ENCODE measurements at regions not wholly inside any gene's neighbourhood (a gene's known extent, or its start where the extent isn't known, plus 50 kb on each side); places are given as distances from the start of the nearest gene placed in this dataset.
"Not testable (repeated sequence)": the region's sequence is repeated elsewhere in the genome, so short reads cannot be mapped to it uniquely, and the experiment has no call there.

DNA sequence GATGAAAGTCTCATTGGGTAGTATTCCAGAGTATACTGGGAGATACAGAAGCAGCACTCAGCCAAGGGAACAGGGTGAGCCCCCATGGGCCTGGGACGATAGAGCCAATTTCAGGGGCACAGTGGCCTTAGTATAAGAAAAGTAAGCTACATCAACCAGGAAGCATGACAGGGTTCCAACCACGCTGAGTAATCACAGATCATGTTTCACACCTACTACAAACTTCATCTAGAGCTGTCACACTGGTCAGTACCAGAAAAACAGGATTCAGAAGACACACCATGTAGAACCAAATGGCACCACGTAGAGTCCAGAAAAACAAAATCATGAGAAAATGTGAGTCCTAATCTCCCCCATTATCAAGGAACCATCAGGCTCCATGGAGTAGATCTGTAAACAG is 1292.4 kb upstream of the MIR17HG start:
- H3K4me2 ChIP-seq, result 0 out of 2 replicates have a peak overlapping the region, but pooled peaks have one; percentile 29
- peaks cover 11% of the 10 kb centered on the region for H3K4me1 ChIP-seq (replicated peaks; ENCODE audit: insufficient read depth)
- H4K20me1 ChIP-seq (ENCODE audit: insufficient read depth), result no peaks in the 10 kb centered on the region
- H3F3A ChIP-seq (ENCODE audit: insufficient read depth, low read depth), result no peaks in the 10 kb centered on the region
- peak; percentile 39 to 80 for DNase-seq
- TF ChIP-seq EZH2 (IDR thresholded peaks at IDR 0.05; ENCODE audit: low read depth), result no peak
- TF ChIP-seq, protein P1, sequence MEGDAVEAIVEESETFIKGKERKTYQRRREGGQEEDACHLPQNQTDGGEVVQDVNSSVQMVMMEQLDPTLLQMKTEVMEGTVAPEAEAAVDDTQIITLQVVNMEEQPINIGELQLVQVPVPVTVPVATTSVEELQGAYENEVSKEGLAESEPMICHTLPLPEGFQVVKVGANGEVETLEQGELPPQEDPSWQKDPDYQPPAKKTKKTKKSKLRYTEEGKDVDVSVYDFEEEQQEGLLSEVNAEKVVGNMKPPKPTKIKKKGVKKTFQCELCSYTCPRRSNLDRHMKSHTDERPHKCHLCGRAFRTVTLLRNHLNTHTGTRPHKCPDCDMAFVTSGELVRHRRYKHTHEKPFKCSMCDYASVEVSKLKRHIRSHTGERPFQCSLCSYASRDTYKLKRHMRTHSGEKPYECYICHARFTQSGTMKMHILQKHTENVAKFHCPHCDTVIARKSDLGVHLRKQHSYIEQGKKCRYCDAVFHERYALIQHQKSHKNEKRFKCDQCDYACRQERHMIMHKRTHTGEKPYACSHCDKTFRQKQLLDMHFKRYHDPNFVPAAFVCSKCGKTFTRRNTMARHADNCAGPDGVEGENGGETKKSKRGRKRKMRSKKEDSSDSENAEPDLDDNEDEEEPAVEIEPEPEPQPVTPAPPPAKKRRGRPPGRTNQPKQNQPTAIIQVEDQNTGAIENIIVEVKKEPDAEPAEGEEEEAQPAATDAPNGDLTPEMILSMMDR (conservative IDR thresholded peaks at IDR 0.05), result no peak
- no peak overlapping the region for H3K27ac ChIP-seq
- H3K9me2 ChIP-seq (ENCODE audit: insufficient read depth), result no peaks in the 10 kb centered on the region
- no peaks in the 10 kb centered on the region for H3K79me2 ChIP-seq (ENCODE audit: low read depth)
- no peaks in the 10 kb centered on the region for H3K36me3 ChIP-seq (ENCODE audit: low read depth)
- POLR2A ChIA-PET (ENCODE audit: unreplicated experiment), result interaction anchor here (0.5 kb wide), 1 partner anchor 250 kb away, joined by 5 read pairs; no protein-coding TSS in a partner anchor
- no peaks in the 10 kb centered on the region for H3K27me3 ChIP-seq (ENCODE audit: insufficient read depth, low read depth)
- CTCF ChIA-PET, result interaction anchor here (0.5 to 0.6 kb wide), 2 partner anchors 445 to 812 kb away, joined by 3 to 8 read pairs; no protein-coding TSS in a partner anchor
- H3K9me3 ChIP-seq (ENCODE audit: insufficient read depth, low read depth), result no peaks in the 10 kb centered on the region
- intact Hi-C loops (cut with micrococcal nuclease; ENCODE audit: unreplicated experiment), result loop anchor here (1.0 kb wide), 1 partner anchor 50 kb away; no protein-coding TSS in a partner anchor
- H3K4me3 ChIP-seq, result no peak overlapping the region
- H2AFZ ChIP-seq, result peak overlapping the region; percentile 63; the same call in 1 of the 2 replicates
- no TSS peak for BruUV-seq (replicated peaks)

DNA sequence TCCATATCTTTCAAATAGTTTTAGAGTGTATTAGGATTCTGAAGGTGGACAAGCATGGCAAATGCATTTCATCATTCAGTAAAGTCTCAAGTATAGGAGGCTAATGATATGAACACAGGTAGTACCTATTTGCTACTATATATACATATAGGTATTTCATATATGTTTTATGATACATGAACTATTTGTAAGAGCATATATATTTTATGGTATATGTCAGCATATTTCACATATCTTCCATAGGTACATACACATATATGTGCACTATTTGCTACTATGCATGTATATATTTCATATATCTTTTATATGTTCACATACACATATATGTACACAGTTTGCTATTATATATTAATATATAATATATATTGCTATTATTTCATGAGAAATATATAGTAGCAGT is 1291.7 kb upstream of the MIR17HG start:
- Histone ChIP-seq H3K9me3 (ENCODE audit: insufficient read depth, low read depth) (no peaks in the 10 kb centered on the region), H3F3A (ENCODE audit: insufficient read depth, low read depth) (no peaks in the 10 kb centered on the region), H3K27ac (no peak overlapping the region), H3K27me3 (ENCODE audit: insufficient read depth, low read depth) (no peaks in the 10 kb centered on the region), H3K4me3 (no peak overlapping the region), H4K20me1 (ENCODE audit: insufficient read depth) (no peaks in the 10 kb centered on the region), H3K9me2 (ENCODE audit: insufficient read depth) (no peaks in the 10 kb centered on the region), H3K4me1 (replicated peaks; ENCODE audit: insufficient read depth) (peaks cover 11% of the 10 kb centered on the region), H2AFZ (no peak overlapping the region), H3K79me2 (ENCODE audit: low read depth) (no peaks in the 10 kb centered on the region), H3K4me2 (no peak overlapping the region), H3K36me3 (ENCODE audit: low read depth) (no peaks in the 10 kb centered on the region)
- no peak for TF ChIP-seq EZH2 (IDR thresholded peaks at IDR 0.05; ENCODE audit: low read depth)
- CTCF ChIA-PET, result interaction anchor here (0.5 to 0.6 kb wide), 2 partner anchors 444 to 812 kb away, joined by 3 to 8 read pairs; no protein-coding TSS in a partner anchor
- no peak for DNase-seq
- intact Hi-C loops (cut with micrococcal nuclease; ENCODE audit: unreplicated experiment), result loop anchor here (1.0 kb wide), 1 partner anchor 50 kb away; no protein-coding TSS in a partner anchor
- no TSS peak for BruUV-seq (replicated peaks)
- POLR2A ChIA-PET (ENCODE audit: unreplicated experiment), result interaction anchor here (0.5 kb wide), 1 partner anchor 249 kb away, joined by 5 read pairs; no protein-coding TSS in a partner anchor

DNA sequence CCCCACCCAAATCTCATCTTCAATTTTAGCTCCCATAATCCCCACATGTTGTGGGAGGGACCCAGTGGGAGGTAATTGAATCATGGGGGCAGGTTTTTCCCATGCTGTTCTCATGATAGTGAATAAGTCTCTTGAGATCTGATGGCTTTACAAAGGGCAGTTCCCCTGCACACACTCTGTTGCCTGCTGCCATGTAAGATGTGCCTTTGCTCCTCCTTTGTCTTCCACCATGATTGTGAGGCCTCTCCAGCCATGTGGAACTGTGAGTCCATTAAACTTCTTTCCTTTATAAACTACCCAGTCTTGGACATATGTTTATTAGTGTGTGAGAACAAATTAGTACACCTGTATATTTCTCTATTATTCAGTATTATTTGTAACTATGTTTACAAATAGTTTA is 1283.3 kb upstream of the MIR17HG start:
- BruUV-seq (replicated peaks); H3K36me3 ChIP-seq (ENCODE audit: low read depth); H3F3A ChIP-seq (ENCODE audit: insufficient read depth, low read depth); H3K4me3 ChIP-seq; H3K27ac ChIP-seq; H2AFZ ChIP-seq; DNase-seq; H3K27me3 ChIP-seq (ENCODE audit: insufficient read depth, low read depth); H4K20me1 ChIP-seq (ENCODE audit: insufficient read depth); H3K4me1 ChIP-seq (replicated peaks; ENCODE audit: insufficient read depth); intact Hi-C loops (cut with micrococcal nuclease; ENCODE audit: unreplicated experiment); H3K4me2 ChIP-seq; H3K9me3 ChIP-seq (ENCODE audit: insufficient read depth, low read depth); H3K9me2 ChIP-seq (ENCODE audit: insufficient read depth); H3K79me2 ChIP-seq (ENCODE audit: low read depth); CTCF ChIA-PET; POLR2A ChIA-PET (ENCODE audit: unreplicated experiment): not testable (repeated sequence)

DNA sequence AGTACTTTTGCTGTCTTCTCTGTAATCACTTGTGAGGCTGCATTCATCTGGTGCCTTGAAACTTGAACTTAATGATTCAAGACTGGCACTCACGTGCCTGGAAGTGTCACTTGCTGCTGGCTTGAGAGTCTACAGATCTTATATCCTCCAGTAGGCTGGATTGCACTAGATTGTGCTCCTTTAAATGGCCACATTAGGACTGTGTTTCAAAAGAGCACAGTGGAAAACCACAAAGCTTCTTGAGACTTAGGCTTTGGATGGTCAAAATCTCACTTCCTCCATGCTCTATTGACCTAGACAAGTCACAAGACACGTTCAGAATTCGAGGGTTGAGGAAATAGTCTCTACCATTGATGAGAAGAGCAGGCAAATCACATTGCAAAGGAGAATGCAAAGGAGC is 1278.8 kb upstream of the MIR17HG start:
- Histone ChIP-seq H2AFZ (0 out of 2 replicates have a peak overlapping the region, but pooled peaks have one; percentile 26), H3K4me1 (replicated peaks; ENCODE audit: insufficient read depth) (no peaks in the 10 kb centered on the region), H3K27ac (no peak overlapping the region), H3F3A (ENCODE audit: insufficient read depth, low read depth) (no peaks in the 10 kb centered on the region), H3K79me2 (ENCODE audit: low read depth) (no peaks in the 10 kb centered on the region), H3K36me3 (ENCODE audit: low read depth) (no peaks in the 10 kb centered on the region), H4K20me1 (ENCODE audit: insufficient read depth) (no peaks in the 10 kb centered on the region), H3K9me3 (ENCODE audit: insufficient read depth, low read depth) (no peaks in the 10 kb centered on the region; the same call in 1 of the 2 replicates), H3K4me3 (no peak overlapping the region), H3K4me2 (no peak overlapping the region), H3K27me3 (ENCODE audit: insufficient read depth, low read depth) (no peaks in the 10 kb centered on the region), H3K9me2 (ENCODE audit: insufficient read depth) (no peaks in the 10 kb centered on the region; the same call in 1 of the 2 replicates)
- TF ChIP-seq, protein P1 (conservative IDR thresholded peaks at IDR 0.05), result no peak
- no peak for TF ChIP-seq EZH2 (IDR thresholded peaks at IDR 0.05; ENCODE audit: low read depth)
- intact Hi-C loops (cut with micrococcal nuclease; ENCODE audit: unreplicated experiment), result no loop called here
- DNase-seq, result no peak
- CTCF ChIA-PET, result no interaction called here
- POLR2A ChIA-PET (ENCODE audit: unreplicated experiment), result no interaction called here
- no TSS peak for BruUV-seq (replicated peaks)
